SK-N-SH treated with all-trans-retinoic acid at 6 μM for 48 hours (cell line): ENCODE measurements at regions not wholly inside any gene's neighbourhood (a gene's known extent, or its start where the extent isn't known, plus 50 kb on each side); places are given as distances from the start of the nearest gene placed in this dataset.

Experiments used
- BACH2 ChIP-seq: fragments of 250-450 bp; sonication (Bioruptor Pico); IDR thresholded peaks from 2 replicates; pipeline ENCODE4 v1.9.0; 2021; ENCODE audit warnings: mild to moderate bottlenecking, borderline replicate concordance
- CREB5 ChIP-seq: fragments of 250-450 bp; sonication (Bioruptor Pico); IDR thresholded peaks from 2 replicates; pipeline ENCODE4 v1.5.1; 2020; ENCODE audit warnings: low read depth, mild to moderate bottlenecking, moderate library complexity
- ESRRG ChIP-seq: fragments of 250-450 bp; sonication (Bioruptor Pico); IDR thresholded peaks from 2 replicates; pipeline ENCODE4 v1.6.1; 2021; ENCODE audit warnings: mild to moderate bottlenecking
- PATZ1 ChIP-seq: fragments of 250-450 bp; sonication (Bioruptor Pico); IDR thresholded peaks from 2 replicates; pipeline ENCODE4 v1.8.0; 2020; ENCODE audit warnings: mild to moderate bottlenecking, moderate library complexity, borderline replicate concordance
- SNAI2 ChIP-seq: fragments of 250-450 bp; sonication (Bioruptor Pico); IDR thresholded peaks from 2 replicates; pipeline ENCODE4 v1.5.0; 2020; ENCODE audit warnings: mild to moderate bottlenecking, moderate library complexity
- ZC3H10 ChIP-seq: fragments of 250-450 bp; sonication (Bioruptor Pico); IDR thresholded peaks from 2 replicates; pipeline ENCODE4 v1.5.1; 2021; ENCODE audit warnings: mild to moderate bottlenecking, moderate library complexity
- ZNF70 ChIP-seq: fragments of 450-650 bp; formaldehyde crosslinking; IDR thresholded peaks from 2 replicates; pipeline ENCODE4 v1.5.0; 2020; ENCODE audit warnings: mild to moderate bottlenecking, moderate library complexity

- TF ChIP-seq ESRRG (CRISPR knock-in tag) (no peak), ZC3H10 (CRISPR knock-in tag) (no peak), CREB5 (CRISPR knock-in tag) (no peak), PATZ1 (CRISPR knock-in tag) (no peak), BACH2 (CRISPR knock-in tag) (no peak), ZNF70 (CRISPR knock-in tag) (no peak), SNAI2 (no peak)
Measured at GRCh38 chr3:59549962-59550361, 500.1 kb upstream of the CFAP20DC start.
